GM12878 (cell line): ENCODE measurements at regions not wholly inside any gene's neighbourhood (a gene's known extent, or its start where the extent isn't known, plus 50 kb on each side); places are given as distances from the start of the nearest gene placed in this dataset.

ENCODE experiments used
- ATAC-seq: fragments of 200-7000 bp; cut with Tn5 transposase; 3 replicates; pipeline ENCODE4 v1.9.1; 2020; ENCODE audit warnings: mild to moderate bottlenecking, moderate library complexity
- BruUV-seq: library from RNA; stranded (reverse); fragments of 400-500 nt; replicated peaks from 2 replicates; lab custom pipeline; 2021; lab: Mats Ljungman, UMichigan
- CTCF ChIA-PET: fragments of 300-600 bp; sonication (Branson Sonifier 250); formaldehyde crosslinking; extraction: SDS; loops from one replicate; lab custom pipeline; 2021; ENCODE audit warnings: inconsistent platforms; lab: Yijun Ruan, JAX
- POLR2A ChIA-PET: fragments of 350-600 bp; formaldehyde crosslinking; extraction: SDS; loops from one replicate; lab custom pipeline; 2021; ENCODE audit warnings: inconsistent platforms; lab: Charles Lee
- RAD21 ChIA-PET: fragments of 300-600 bp; sonication (Branson Sonifier 250); formaldehyde crosslinking; loops from one replicate; lab custom pipeline; 2023; ENCODE audit warnings: antibody characterized with exemption; ENCODE audit not compliant: unreplicated experiment; lab: Charles Lee
- SMC1A ChIA-PET: fragments of 300-600 bp; sonication (Branson Sonifier 250); formaldehyde crosslinking; loops from one replicate; lab custom pipeline; 2023; ENCODE audit not compliant: unreplicated experiment, uncharacterized antibody; lab: Charles Lee
- DNase-seq: peaks from one replicate; pipeline ENCODE4 v3.0.0-alpha.2; 2011; ENCODE audit warnings: low read depth, low spot score
- FAIRE-seq: peaks from 3 replicates; lab custom pipeline; 2011; peaks lifted over from hg19 to GRCh38; lab: Jason Lieb, UNC
- H2AFZ ChIP-seq: 2 replicates; pipeline ENCODE4 v1.6.0; 2011; ENCODE audit warnings: low read depth, low read length, control low read depth; ENCODE audit not compliant: control insufficient read depth
- H3K27ac ChIP-seq: 2 replicates; pipeline ENCODE4 v1.5.1; 2011; ENCODE audit warnings: control low read depth; ENCODE audit not compliant: control insufficient read depth, insufficient read depth
- H3K27me3 ChIP-seq, 2 experiments: replicated peaks in 1 of 2; 2 replicates each; pipeline versions ENCODE4 v1.6.0 to v1.6.1; 2011; ENCODE audit warnings: low read length in 1 of 2; ENCODE audit not compliant: control insufficient read depth in 2 of 2, insufficient read depth in 2 of 2
- H3K36me3 ChIP-seq, 2 experiments: 2 replicates each; pipeline ENCODE4 v1.5.1; 2011; ENCODE audit warnings: low read length in 1 of 2; ENCODE audit not compliant: control insufficient read depth in 2 of 2, insufficient read depth in 2 of 2
- H3K4me1 ChIP-seq: 2 replicates; pipeline ENCODE4 v1.6.1; 2011; ENCODE audit warnings: mild to moderate bottlenecking, low read length, moderate library complexity, mixed read lengths; ENCODE audit not compliant: control insufficient read depth, insufficient read depth
- H3K4me2 ChIP-seq: 2 replicates; pipeline ENCODE4 v1.6.0; 2011; ENCODE audit warnings: control low read depth; ENCODE audit not compliant: control insufficient read depth, insufficient read depth
- H3K4me3 ChIP-seq: fragments of 200-600 bp; sonication (generic); 2 replicates; pipeline ENCODE4 v1.5.1; 2016
- H3K79me2 ChIP-seq: 2 replicates; pipeline ENCODE4 v1.6.0; 2011; ENCODE audit warnings: low read length; ENCODE audit not compliant: control insufficient read depth, insufficient read depth
- H3K9ac ChIP-seq: 2 replicates; pipeline ENCODE4 v1.8.0; 2011; ENCODE audit warnings: low read length, control low read depth, mixed read lengths; ENCODE audit not compliant: control insufficient read depth, insufficient read depth
- H3K9me3 ChIP-seq: replicated peaks from 3 replicates; pipeline ENCODE4 v1.5.1; 2011; ENCODE audit warnings: mild to moderate bottlenecking, low read length; ENCODE audit not compliant: control insufficient read depth, insufficient read depth
- H4K20me1 ChIP-seq: 2 replicates; pipeline ENCODE4 v1.6.0; 2011; ENCODE audit not compliant: control insufficient read depth, insufficient read depth
- EED ChIP-seq: sonication (generic); IDR thresholded peaks from 2 replicates; pipeline ENCODE4 v1.6.1; 2016; ENCODE audit warnings: antibody characterized with exemption, low read depth
- EP300 ChIP-seq, 2 experiments: fragments of 150-350 bp in 1 of 2; IDR thresholded peaks; 2 replicates each; pipeline ENCODE4 v1.6.1; 2011 to 2012; ENCODE audit warnings: low read depth in 2 of 2, low read length in 2 of 2, borderline replicate concordance in 1 of 2, improper control_type of control experiment in 1 of 2, inconsistent platforms in 1 of 2; ENCODE audit not compliant: control insufficient read depth in 1 of 2
- HCFC1 ChIP-seq: fragments of 150-350 bp; IDR thresholded peaks from 2 replicates; pipeline ENCODE4 v1.6.1; 2014; ENCODE audit warnings: low read length
- HDAC2 ChIP-seq: fragments of 200-600 bp; sonication (generic); IDR thresholded peaks from 2 replicates; pipeline ENCODE4 v1.6.1; 2017
- KLF5 ChIP-seq: fragments of 450-650 bp; IDR thresholded peaks from 2 replicates; pipeline ENCODE4 v1.6.1; 2014; ENCODE audit warnings: mild to moderate bottlenecking; ENCODE audit not compliant: partially characterized antibody
- MEF2A ChIP-seq: IDR thresholded peaks from 2 replicates; pipeline ENCODE4 v1.6.1; 2011; ENCODE audit warnings: low read depth, mild to moderate bottlenecking, low read length, moderate library complexity; ENCODE audit not compliant: insufficient read depth
- MLLT1 ChIP-seq: fragments of 450-650 bp; IDR thresholded peaks from 2 replicates; pipeline ENCODE4 v1.6.1; 2016; ENCODE audit warnings: mild to moderate bottlenecking
- NKRF ChIP-seq: fragments of 450-650 bp; conservative IDR thresholded peaks from 2 replicates; pipeline ENCODE4 v1.6.1; 2017; ENCODE audit warnings: mild to moderate bottlenecking, moderate library complexity
- NR2F1 ChIP-seq: fragments of 450-650 bp; conservative IDR thresholded peaks from 2 replicates; pipeline ENCODE4 v1.6.1; 2017; ENCODE audit warnings: mild to moderate bottlenecking
- NRF1 ChIP-seq: conservative IDR thresholded peaks from 2 replicates; pipeline ENCODE4 v1.6.1; 2011; ENCODE audit warnings: mild to moderate bottlenecking, low read depth, low read length, improper control_type of control experiment
- SMAD1 ChIP-seq: fragments of 450-650 bp; IDR thresholded peaks from 2 replicates; pipeline ENCODE4 v1.6.1; 2018; ENCODE audit warnings: mild to moderate bottlenecking, low read depth; ENCODE audit not compliant: partially characterized antibody
- TCF12 ChIP-seq: IDR thresholded peaks from 2 replicates; pipeline ENCODE4 v1.6.1; 2011; ENCODE audit warnings: low read depth, mild to moderate bottlenecking, low read length
- WGBS: methylation state at CpG from one replicate; pipeline ENCODE4 v1.1.6; 2016; ENCODE audit warnings: low lambda C conversion rate; ENCODE audit not compliant: insufficient replicate concordance, insufficient coverage; ENCODE audit errors: missing lambda C conversion rate; 5-methylcytosine and 5-hydroxymethylcytosine counted together
- in situ Hi-C: fragments of 300-500 bp; cut with MboI; formaldehyde crosslinking; loops from 9 replicates; pipeline ENCODE4 v1.14.3; 2018; ENCODE audit warnings: mixed read lengths
- intact Hi-C: fragments of 100-400 bp; cut with micrococcal nuclease; formaldehyde crosslinking; loops from one replicate; pipeline ENCODE4 v1.14.2; 2022; ENCODE audit not compliant: unreplicated experiment

- TF ChIP-seq EP300 (IDR thresholded peaks at IDR 0.05; ENCODE audit: borderline replicate concordance in 1 of 2, control insufficient read depth in 1 of 2, low read depth in 2 of 2, low read length in 2 of 2) (no peak), SMAD1 (no peak), NKRF (no peak), TCF12 (no peak)
Measured at GRCh38 chr4:53924333-53925049, 139.9 kb downstream of the CHIC2 start (continued).

GRCh38 chr4:53923921-53924320, 140.5 kb downstream of the CHIC2 start:
- H3K79me2 ChIP-seq, result no peaks in the 10 kb centered on the region
- ChIA-PET RAD21 (no interaction called here), CTCF (no interaction called here)
- no peak overlapping the region for H3K4me3 ChIP-seq
- in situ Hi-C loops, result loop anchor here (10.0 kb wide), 1 partner anchor 729 kb away; no protein-coding TSS in a partner anchor
- TF ChIP-seq HCFC1 (no peak), MEF2A (no peak), NRF1 (no peak), NR2F1 (no peak), EED (no peak), HDAC2 (no peak), MLLT1 (no peak), KLF5 (no peak)
- TF ChIP-seq, all 136 proteins: peak for 0
- no peak overlapping the region for H3K4me2 ChIP-seq
- ChIA-PET SMC1A (no interaction called here), POLR2A (no interaction called here)
- no peak overlapping the region for H3K27ac ChIP-seq
- DNase-seq, result no peak
- no TSS peak for BruUV-seq
- 57% methylated on average over 5 of the region's 5 CpGs for WGBS
- H3K9ac ChIP-seq, result no peak overlapping the region
- intact Hi-C loops, result no loop called here
- FAIRE-seq, result no peak
- ATAC-seq, result no peak
- H3K4me1 ChIP-seq, result no peaks in the 10 kb centered on the region
- H3K27me3 ChIP-seq, result no peaks in the 10 kb centered on the region
- no peak overlapping the region for H2AFZ ChIP-seq
- no peaks in the 10 kb centered on the region for H4K20me1 ChIP-seq
- no peaks in the 10 kb centered on the region for H3K9me3 ChIP-seq
- H3K36me3 ChIP-seq, result no peaks in the 10 kb centered on the region
